Endothelial cell of umbilical vein (primary cell): ENCODE measurements at regions not wholly inside any gene's neighbourhood (a gene's known extent, or its start where the extent isn't known, plus 50 kb on each side); places are given as distances from the start of the nearest gene placed in this dataset.

Source experiments
- BruUV-seq: library from RNA; stranded (reverse); fragments of 400-500 nt; replicated peaks from 2 replicates; lab custom pipeline; 2021; lab: Mats Ljungman, UMichigan
- CTCF ChIA-PET: fragments of 300-600, 350-600 bp; sonication (Branson Sonifier 250); formaldehyde crosslinking; loops from one replicate; lab custom pipeline; 2021; ENCODE audit warnings: antibody characterized with exemption, inconsistent platforms; lab: Charles Lee
- POLR2A ChIA-PET: fragments of 300-600, 350-600 bp; sonication (Branson Sonifier 250); formaldehyde crosslinking; loops from one replicate; lab custom pipeline; 2021; ENCODE audit warnings: antibody characterized with exemption, inconsistent platforms; lab: Charles Lee
- DNase-seq: peaks from one replicate; pipeline ENCODE4 v3.0.0-alpha.2; 2011; ENCODE audit warnings: low read depth, low spot score
- FAIRE-seq: peaks from 2 replicates; lab custom pipeline; 2011; peaks lifted over from hg19 to GRCh38; lab: Jason Lieb, UNC
- H2AFZ ChIP-seq: 2 replicates; pipeline ENCODE4 v1.6.0; 2012; ENCODE audit warnings: low read depth, low read length, control low read depth, inconsistent platforms
- H3K27ac ChIP-seq: 2 replicates; pipeline ENCODE4 v1.5.1; 2011; ENCODE audit warnings: low read depth, mild to moderate bottlenecking, control low read depth, low read length, moderate library complexity; ENCODE audit not compliant: insufficient read depth
- H3K27me3 ChIP-seq, 2 experiments: 2 replicates each; pipeline versions ENCODE4 v1.6.0 to v1.6.1; 2011; ENCODE audit warnings: low read length in 2 of 2, mixed read lengths in 1 of 2; ENCODE audit not compliant: control insufficient read depth in 2 of 2, insufficient read depth in 2 of 2
- H3K36me3 ChIP-seq, 2 experiments: 2 replicates in 1 of 2; 3 replicates in 1 of 2; pipeline ENCODE4 v1.5.1; 2011; ENCODE audit warnings: low read length in 2 of 2, mild to moderate bottlenecking in 1 of 2, moderate library complexity in 1 of 2; ENCODE audit not compliant: control insufficient read depth in 2 of 2, insufficient read depth in 2 of 2; ENCODE audit errors: extremely low read depth in 1 of 2
- H3K4me1 ChIP-seq: 3 replicates; pipeline ENCODE4 v1.5.1; 2011; ENCODE audit warnings: mild to moderate bottlenecking, low read length; ENCODE audit not compliant: control insufficient read depth, insufficient read depth; ENCODE audit errors: extremely low read depth
- H3K4me2 ChIP-seq: 2 replicates; pipeline ENCODE4 v1.6.1; 2011; ENCODE audit warnings: low read length, control low read depth, mixed read lengths; ENCODE audit not compliant: insufficient read depth
- H3K4me3 ChIP-seq, 3 experiments: fragments of 200-600 bp in 1 of 3; sonication (generic), shearing (Covaris generic) in 1 of 3; replicated peaks in 1 of 3; 2 replicates each; pipeline ENCODE4 v1.5.1; 2011 to 2016; ENCODE audit warnings: control low read depth in 3 of 3, low read length in 3 of 3, mild to moderate bottlenecking in 2 of 3, inconsistent platforms in 1 of 3, low read depth in 1 of 3, moderate library complexity in 1 of 3; ENCODE audit not compliant: insufficient read depth in 1 of 3
- H3K79me2 ChIP-seq: 2 replicates; pipeline ENCODE4 v1.6.0; 2012; ENCODE audit warnings: low read length, inconsistent platforms; ENCODE audit not compliant: control insufficient read depth, insufficient read depth
- H3K9ac ChIP-seq: replicated peaks from 2 replicates; pipeline ENCODE3; 2011; ENCODE audit warnings: low read length, control low read depth; ENCODE audit not compliant: insufficient read depth; ENCODE audit errors: extremely low read depth
- H3K9me1 ChIP-seq: replicated peaks from 3 replicates; pipeline ENCODE4 v1.6.0; 2011; ENCODE audit warnings: mild to moderate bottlenecking, low read length; ENCODE audit not compliant: control insufficient read depth, insufficient read depth; ENCODE audit errors: extremely low read depth
- H3K9me3 ChIP-seq: replicated peaks from 2 replicates; pipeline ENCODE4 v1.5.1; 2012; ENCODE audit warnings: low read length, inconsistent platforms; ENCODE audit not compliant: control insufficient read depth, insufficient read depth
- H4K20me1 ChIP-seq: replicated peaks from 2 replicates; pipeline ENCODE3; 2011; ENCODE audit warnings: mild to moderate bottlenecking, low read length; ENCODE audit not compliant: control insufficient read depth, insufficient read depth; ENCODE audit errors: extremely low read depth
- EZH2 ChIP-seq: IDR thresholded peaks from 2 replicates; pipeline ENCODE4 v1.6.1; 2012; ENCODE audit warnings: borderline replicate concordance, low read depth, mild to moderate bottlenecking, moderate library complexity, low read length, inconsistent platforms; ENCODE audit not compliant: severe bottlenecking
- FOS ChIP-seq: IDR thresholded peaks from 2 replicates; pipeline ENCODE4 v1.6.1; 2011; ENCODE audit warnings: mild to moderate bottlenecking, low read length, moderate library complexity, borderline replicate concordance; ENCODE audit not compliant: insufficient read depth
- GATA2 ChIP-seq: IDR thresholded peaks from 2 replicates; pipeline ENCODE4 v1.7.0; 2011; ENCODE audit warnings: low read depth, mild to moderate bottlenecking, moderate library complexity, mixed read lengths, low read length; ENCODE audit not compliant: insufficient read length, insufficient read depth
- JUN ChIP-seq: IDR thresholded peaks from 2 replicates; pipeline ENCODE4 v1.6.1; 2011; ENCODE audit warnings: borderline replicate concordance, low read depth; ENCODE audit not compliant: insufficient read length, insufficient read depth
- MYC ChIP-seq: IDR thresholded peaks from one replicate; pipeline ENCODE4 v1.6.1; 2011; ENCODE audit warnings: mild to moderate bottlenecking, low read depth, low read length
- POLR2A ChIP-seq: IDR thresholded peaks from 2 replicates; pipeline ENCODE4 v1.6.1; 2012; ENCODE audit warnings: low read depth, mild to moderate bottlenecking, control low read depth, low read length
- POLR2AphosphoS5 ChIP-seq: IDR thresholded peaks from 2 replicates; pipeline ENCODE4 v1.6.1; 2012; ENCODE audit warnings: low read depth, mild to moderate bottlenecking, control low read depth, low read length, moderate library complexity; ENCODE audit not compliant: insufficient read depth
- dilution Hi-C: fragments of 300-500 bp; cut with MboI; formaldehyde crosslinking; loops from one replicate; pipeline ENCODE4 v1.15.0; 2019; ENCODE audit warnings: low sequenced_read_pairs; ENCODE audit not compliant: extremely low pct_ligation_motif_present
- intact Hi-C: fragments of 100-400 bp; cut with micrococcal nuclease; formaldehyde crosslinking; loops from one replicate; pipeline ENCODE4 v1.10.0; 2022
- TF ChIP-seq, protein P1 (sequence below): IDR thresholded peaks from 2 replicates; pipeline ENCODE4 v1.6.1; 2011; ENCODE audit not compliant: insufficient read depth, insufficient read length
- TF ChIP-seq, protein P2 (sequence below), 2 donors: IDR thresholded peaks; 1 replicate in 1 of 2; 2 replicates in 1 of 2; pipeline ENCODE4 v1.5.1; 2011; ENCODE audit warnings: low read length in 2 of 2, mild to moderate bottlenecking in 2 of 2, moderate library complexity in 2 of 2, control low read depth in 1 of 2, inconsistent platforms in 1 of 2, low read depth in 1 of 2; ENCODE audit not compliant: insufficient read depth in 1 of 2; ENCODE audit errors: extremely low read depth in 1 of 2

- FAIRE-seq (no peak), DNase-seq (no peak)
- Histone ChIP-seq H3K4me2 (no peak overlapping the region), H3K36me3 (no peaks in the 10 kb centered on the region), H2AFZ (no peak overlapping the region), H3K27me3 (no peaks in the 10 kb centered on the region), H3K9me3 (no peaks in the 10 kb centered on the region), H3K79me2 (no peaks in the 10 kb centered on the region), H3K9ac (no peak overlapping the region), H3K9me1 (no peaks in the 10 kb centered on the region), H3K27ac (no peak overlapping the region), H3K4me3 (no peak overlapping the region), H4K20me1 (no peaks in the 10 kb centered on the region), H3K4me1 (peaks cover 5% of the 10 kb centered on the region)
- CTCF ChIA-PET, result interaction anchor here (1.0 to 3.4 kb wide), 7 partner anchors 16 to 141 kb away, joined by 3 to 9 read pairs (median 4); no protein-coding TSS in a partner anchor
- intact Hi-C loops, result no loop called here
- POLR2A ChIA-PET, result no interaction called here
- dilution Hi-C loops, result no loop called here
- BruUV-seq, result no TSS peak
- no peak for TF ChIP-seq MYC
- TF ChIP-seq POLR2AphosphoS5, result no peak
- no peak for TF ChIP-seq FOS
- no peak for TF ChIP-seq EZH2
Measured at GRCh38 chr10:32171204-32171603, 115.0 kb upstream of the KIF5B start.

GRCh38 chr10:32169556-32169955 lies 113.3 kb upstream of the KIF5B start:
- H2AFZ ChIP-seq, result no peak overlapping the region
- no peak overlapping the region for H3K4me3 ChIP-seq
- H3K27ac ChIP-seq, result no peak overlapping the region
- no peaks in the 10 kb centered on the region for H3K79me2 ChIP-seq
- no peaks in the 10 kb centered on the region for H4K20me1 ChIP-seq
- no peak overlapping the region for H3K4me2 ChIP-seq
- dilution Hi-C loops, result no loop called here
- no peak for TF ChIP-seq JUN
- TF ChIP-seq POLR2A, result no peak
- TF ChIP-seq, protein P1, sequence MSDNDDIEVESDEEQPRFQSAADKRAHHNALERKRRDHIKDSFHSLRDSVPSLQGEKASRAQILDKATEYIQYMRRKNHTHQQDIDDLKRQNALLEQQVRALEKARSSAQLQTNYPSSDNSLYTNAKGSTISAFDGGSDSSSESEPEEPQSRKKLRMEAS, result no peak
- no peak for TF ChIP-seq MYC
- no peak for TF ChIP-seq POLR2AphosphoS5
- no peak for TF ChIP-seq EZH2
- TF ChIP-seq, protein P2, sequence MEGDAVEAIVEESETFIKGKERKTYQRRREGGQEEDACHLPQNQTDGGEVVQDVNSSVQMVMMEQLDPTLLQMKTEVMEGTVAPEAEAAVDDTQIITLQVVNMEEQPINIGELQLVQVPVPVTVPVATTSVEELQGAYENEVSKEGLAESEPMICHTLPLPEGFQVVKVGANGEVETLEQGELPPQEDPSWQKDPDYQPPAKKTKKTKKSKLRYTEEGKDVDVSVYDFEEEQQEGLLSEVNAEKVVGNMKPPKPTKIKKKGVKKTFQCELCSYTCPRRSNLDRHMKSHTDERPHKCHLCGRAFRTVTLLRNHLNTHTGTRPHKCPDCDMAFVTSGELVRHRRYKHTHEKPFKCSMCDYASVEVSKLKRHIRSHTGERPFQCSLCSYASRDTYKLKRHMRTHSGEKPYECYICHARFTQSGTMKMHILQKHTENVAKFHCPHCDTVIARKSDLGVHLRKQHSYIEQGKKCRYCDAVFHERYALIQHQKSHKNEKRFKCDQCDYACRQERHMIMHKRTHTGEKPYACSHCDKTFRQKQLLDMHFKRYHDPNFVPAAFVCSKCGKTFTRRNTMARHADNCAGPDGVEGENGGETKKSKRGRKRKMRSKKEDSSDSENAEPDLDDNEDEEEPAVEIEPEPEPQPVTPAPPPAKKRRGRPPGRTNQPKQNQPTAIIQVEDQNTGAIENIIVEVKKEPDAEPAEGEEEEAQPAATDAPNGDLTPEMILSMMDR (IDR thresholded peaks at IDR 0.05; ENCODE audit: extremely low read depth in 1 of 2, insufficient read depth in 1 of 2, low read depth in 1 of 2, low read length in 2 of 2), result no peak
- TF ChIP-seq FOS, result no peak
- no peak for TF ChIP-seq GATA2
- POLR2A ChIA-PET, result interaction anchor here (0.6 kb wide), 1 partner anchor 1779 kb away, joined by 4 read pairs; no protein-coding TSS in a partner anchor
- no peaks in the 10 kb centered on the region for H3K9me3 ChIP-seq
- peak; percentile 41 for DNase-seq
- no TSS peak for BruUV-seq
- H3K9me1 ChIP-seq, result no peaks in the 10 kb centered on the region
- CTCF ChIA-PET, result interaction anchor here (0.8 to 3.4 kb wide), 9 partner anchors 9 to 135 kb away, joined by 3 to 9 read pairs (median 4); no protein-coding TSS in a partner anchor
- H3K4me1 ChIP-seq, result peaks cover 5% of the 10 kb centered on the region
- H3K27me3 ChIP-seq, result peaks cover 0 to 5% of the 10 kb centered on the region in 2 experiments
- intact Hi-C loops, result no loop called here
- peak; percentile 67 for FAIRE-seq
- H3K9ac ChIP-seq, result no peak overlapping the region
- no peaks in the 10 kb centered on the region for H3K36me3 ChIP-seq
